ENCODE measurements at regions not wholly inside any gene's neighbourhood (a gene's known extent, or its start where the extent isn't known, plus 50 kb on each side); places are given as distances from the start of the nearest gene placed in this dataset.

GRCh38 chr4:187183346-187183745 is 459.7 kb upstream of the FAT1 start:
- no peak overlapping the region for H4K91ac ChIP-seq (replicated peaks; ENCODE audit: insufficient read length, low read length)
- no peaks in the 10 kb centered on the region; the same call in 1 of the 2 replicates for H3K23me2 ChIP-seq (ENCODE audit: low read depth, low read length)
- no peak overlapping the region for H3K4me2 ChIP-seq (ENCODE audit: insufficient read depth in 1 of 2, low read depth in 2 of 2, low read length in 2 of 2)
- no peak overlapping the region for H4K5ac ChIP-seq (ENCODE audit: insufficient read length, low read depth, low read length)
- H2AFZ ChIP-seq (ENCODE audit: low read length), result no peak overlapping the region
- POLR2A ChIA-PET (ENCODE audit: partially characterized antibody), result no interaction called here
- no peak for FAIRE-seq
- no peak overlapping the region for H4K8ac ChIP-seq (ENCODE audit: extremely low read depth, insufficient read depth, low read length)
- H3K79me1 ChIP-seq (ENCODE audit: low read depth, low read length), result no peaks in the 10 kb centered on the region
- H4K20me1 ChIP-seq (replicated peaks in 1 of 2; ENCODE audit: control insufficient read depth in 1 of 2, insufficient read depth in 2 of 2, low read length in 2 of 2), result no peaks in the 10 kb centered on the region
- no peak overlapping the region for H3K56ac ChIP-seq (replicated peaks; ENCODE audit: insufficient read length, low read depth, low read length)
- no peak overlapping the region for H3K4ac ChIP-seq (replicated peaks; ENCODE audit: insufficient read length, low read depth, low read length)
- H3K23ac ChIP-seq (ENCODE audit: insufficient read length), result no peak overlapping the region
- H3K27me3 ChIP-seq (replicated peaks in 1 of 4; ENCODE audit: control insufficient read depth in 3 of 4, extremely low read depth in 1 of 4, insufficient read depth in 3 of 4, low read length in 3 of 4), result no peaks in the 10 kb centered on the region
- no peak overlapping the region for H3K18ac ChIP-seq (ENCODE audit: extremely low read depth, low read length)
- no peak overlapping the region for H3K9ac ChIP-seq (replicated peaks in 1 of 4; ENCODE audit: extremely low read depth in 1 of 4, low read depth in 3 of 4, low read length in 3 of 4)
- peaks cover 0 to 3% (median under 1%) of the 10 kb centered on the region in 4 experiments; a peak in 2 of 7 replicates for H3K4me1 ChIP-seq (replicated peaks in 1 of 4; ENCODE audit: control insufficient read depth in 3 of 4, insufficient read depth in 4 of 4, low read length in 3 of 4)
- H2AK5ac ChIP-seq (ENCODE audit: low read depth, low read length), result no peak overlapping the region
- 94% methylated on average over 9 of the region's 9 CpGs; no CpG with 5 or more reads in 1 of the 2 experiments for WGBS, 2 experiments (ENCODE audit: extremely low coverage in 1 of 2, insufficient coverage in 1 of 2, insufficient read length in 1 of 2, insufficient replicate concordance in 2 of 2, low coverage in 1 of 2, low lambda C conversion rate in 2 of 2, missing lambda C conversion rate in 1 of 2)
- no peak for DNase-seq (ENCODE audit: low read depth in 1 of 2, low spot score in 2 of 2)
- TF ChIP-seq RNF2 (IDR thresholded peaks at IDR 0.05; ENCODE audit: borderline replicate concordance, low read depth, low read length, missing control alignments, poor library complexity, severe bottlenecking), result no peak
- TF ChIP-seq POLR2AphosphoS5 (IDR thresholded peaks at IDR 0.05; ENCODE audit: low read depth, low read length), result no peak
- TF ChIP-seq CTCF (IDR thresholded peaks at IDR 0.05; ENCODE audit: control extremely low read depth in 1 of 3, insufficient read depth in 1 of 3, low read depth in 1 of 3, low read length in 3 of 3), result no peak
- TF ChIP-seq EP300 (IDR thresholded peaks at IDR 0.05; ENCODE audit: borderline replicate concordance in 1 of 2, low read depth in 2 of 2, low read length in 2 of 2), result no peak
- TF ChIP-seq, protein P1, sequence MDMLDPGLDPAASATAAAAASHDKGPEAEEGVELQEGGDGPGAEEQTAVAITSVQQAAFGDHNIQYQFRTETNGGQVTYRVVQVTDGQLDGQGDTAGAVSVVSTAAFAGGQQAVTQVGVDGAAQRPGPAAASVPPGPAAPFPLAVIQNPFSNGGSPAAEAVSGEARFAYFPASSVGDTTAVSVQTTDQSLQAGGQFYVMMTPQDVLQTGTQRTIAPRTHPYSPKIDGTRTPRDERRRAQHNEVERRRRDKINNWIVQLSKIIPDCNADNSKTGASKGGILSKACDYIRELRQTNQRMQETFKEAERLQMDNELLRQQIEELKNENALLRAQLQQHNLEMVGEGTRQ (IDR thresholded peaks at IDR 0.05; ENCODE audit: low read length), result no peak
- no peak for TF ChIP-seq CBX5 (IDR thresholded peaks at IDR 0.05; ENCODE audit: low read depth, low read length)
- TF ChIP-seq RXRA (IDR thresholded peaks at IDR 0.05; ENCODE audit: insufficient read depth, low read depth, low read length), result no peak
- no peak for TF ChIP-seq SUZ12 (IDR thresholded peaks at IDR 0.05; ENCODE audit: low read length)
- TF ChIP-seq SIX5 (IDR thresholded peaks at IDR 0.05; ENCODE audit: low read depth, low read length), result no peak
- TF ChIP-seq TEAD4 (IDR thresholded peaks at IDR 0.05; ENCODE audit: low read depth, low read length), result no peak
- no peak overlapping the region for H2BK20ac ChIP-seq (ENCODE audit: low read length)
- no peak overlapping the region for H2BK12ac ChIP-seq (ENCODE audit: low read depth, low read length)
- H2BK5ac ChIP-seq (ENCODE audit: low read depth, low read length), result no peak overlapping the region
- no peak overlapping the region for H2BK120ac ChIP-seq (replicated peaks; ENCODE audit: low read depth, low read length)
- no peaks in the 10 kb centered on the region for H3K9me3 ChIP-seq (ENCODE audit: insufficient read depth in 2 of 2, low read depth in 1 of 2, low read length in 1 of 2)
- H3K14ac ChIP-seq (ENCODE audit: insufficient read length), result no peak overlapping the region
- CTCF ChIA-PET (ENCODE audit: partially characterized antibody), result interaction anchor here (0.8 kb wide), 1 partner anchor 9 kb away, joined by 3 read pairs; no protein-coding TSS in a partner anchor
- H3K36me3 ChIP-seq (ENCODE audit: control insufficient read depth in 2 of 4, insufficient read depth in 4 of 4, low read length in 3 of 4), result no peaks in the 10 kb centered on the region
- no peak overlapping the region for H3K27ac ChIP-seq (ENCODE audit: low read depth, low read length)
- no peaks in the 10 kb centered on the region for H3K79me2 ChIP-seq (ENCODE audit: control insufficient read depth in 1 of 2, insufficient read depth in 2 of 2, low read length in 2 of 2)
- no peak overlapping the region for H3K4me3 ChIP-seq (ENCODE audit: extremely low read depth in 1 of 4, insufficient read depth in 2 of 4, low read depth in 3 of 4, low read length in 4 of 4)
- no peak overlapping the region for H2BK15ac ChIP-seq (ENCODE audit: low read length)

All from H1 (cell line).